Hepatocyte (in vitro differentiated cells): ENCODE measurements at regions not wholly inside any gene's neighbourhood (a gene's known extent, or its start where the extent isn't known, plus 50 kb on each side); places are given as distances from the start of the nearest gene placed in this dataset. TPM values are rescaled to one million over a fixed set of nuclear protein-coding genes. Genes with fewer than 3 reads are reported as not detected.

Experiments
- DNase-seq: peaks from one replicate; pipeline ENCODE4 v3.0.0-alpha.2; 2016; ENCODE audit warnings: low spot score
- H2AFZ ChIP-seq: fragments of 200-600 bp; sonication (generic); 2 replicates; pipeline ENCODE4 v1.6.0; 2016; ENCODE audit warnings: antibody characterized with exemption, mild to moderate bottlenecking
- H3K27ac ChIP-seq: fragments of 200-600 bp; sonication (generic); 2 replicates; pipeline ENCODE4 v1.5.1; 2016; ENCODE audit warnings: mild to moderate bottlenecking
- H3K27me3 ChIP-seq: fragments of 200-600 bp; sonication (generic); 2 replicates; pipeline ENCODE4 v1.6.1; 2016
- H3K36me3 ChIP-seq: fragments of 200-600 bp; sonication (generic); replicated peaks from 2 replicates; pipeline ENCODE4 v1.5.1; 2016; ENCODE audit warnings: low read depth; ENCODE audit not compliant: insufficient read depth
- H3K4me1 ChIP-seq: fragments of 200-600 bp; sonication (generic); 2 replicates; pipeline ENCODE4 v1.5.1; 2016; ENCODE audit warnings: mild to moderate bottlenecking, moderate library complexity; ENCODE audit not compliant: insufficient read depth
- H3K4me2 ChIP-seq: fragments of 200-600 bp; sonication (generic); 2 replicates; pipeline ENCODE4 v1.6.0; 2016
- H3K4me3 ChIP-seq: fragments of 200-600 bp; sonication (generic); 2 replicates; pipeline ENCODE4 v1.5.1; 2016; ENCODE audit warnings: mild to moderate bottlenecking
- H3K79me2 ChIP-seq: fragments of 200-600 bp; sonication (generic); 2 replicates; pipeline ENCODE4 v1.6.0; 2017; ENCODE audit warnings: mild to moderate bottlenecking
- H3K9me2 ChIP-seq: fragments of 200-600 bp; sonication (generic); replicated peaks from 2 replicates; pipeline ENCODE4 v1.6.0; 2017; ENCODE audit warnings: mild to moderate bottlenecking; ENCODE audit not compliant: insufficient read depth
- H3K9me3 ChIP-seq: fragments of 200-600 bp; sonication (generic); 2 replicates; pipeline ENCODE4 v1.5.1; 2016; ENCODE audit warnings: low read depth, mild to moderate bottlenecking
- H4K20me1 ChIP-seq: fragments of 200-600 bp; sonication (generic); 2 replicates; pipeline ENCODE4 v1.6.0; 2016; ENCODE audit warnings: mild to moderate bottlenecking; ENCODE audit not compliant: insufficient read depth, poor library complexity, severe bottlenecking
- EZH2 ChIP-seq: fragments of 200-600 bp; sonication (generic); IDR thresholded peaks from 2 replicates; pipeline ENCODE4 v1.6.1; 2016; ENCODE audit warnings: antibody characterized with exemption, mild to moderate bottlenecking, borderline replicate concordance
- EZH2phosphoT487 ChIP-seq: fragments of 200-600 bp; sonication (generic); IDR thresholded peaks from one replicate; pipeline ENCODE4 v1.6.1; 2018; ENCODE audit warnings: antibody characterized with exemption, mild to moderate bottlenecking, low read depth, moderate library complexity; ENCODE audit not compliant: unreplicated experiment, severe bottlenecking
- WGBS: methylation state at CpG from one replicate; pipeline ENCODE4 v1.1.6; 2016; ENCODE audit warnings: low lambda C conversion rate; ENCODE audit errors: missing lambda C conversion rate; 5-methylcytosine and 5-hydroxymethylcytosine counted together
- small RNA-seq: library from RNA; depleted of rRNA; stranded (forward); fragments of <200 nt; gene quantifications from one replicate; pipeline ENCODE3, GENCODE V24; 2014
- TF ChIP-seq, protein P1 (sequence below): fragments of 200-600 bp; sonication (generic); IDR thresholded peaks from 2 replicates; pipeline ENCODE4 v1.5.1; 2016; ENCODE audit warnings: antibody characterized with exemption, mild to moderate bottlenecking; ENCODE audit not compliant: poor library complexity

DNA sequence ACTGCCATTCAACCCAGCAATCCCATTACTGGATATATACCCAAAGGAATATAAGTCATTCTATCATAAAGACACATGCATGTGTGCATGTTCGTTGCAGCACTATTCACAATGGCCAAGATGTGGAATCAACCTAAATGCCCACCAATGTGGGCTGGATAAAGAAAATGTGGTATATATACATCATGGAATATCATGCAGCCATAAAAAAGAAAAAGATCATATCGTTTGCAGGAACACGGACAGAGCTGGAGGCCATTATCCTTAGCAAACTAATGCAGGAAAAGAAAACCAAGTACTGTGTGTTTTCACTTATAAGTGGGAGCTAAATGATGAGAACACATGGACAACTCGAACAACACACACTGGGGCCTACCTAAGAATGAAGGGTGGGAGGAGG is 123.7 kb downstream of the CDC7 start:
- Histone ChIP-seq H3K36me3 (no peaks in the 10 kb centered on the region), H3K27ac (no peak overlapping the region), H3K4me3 (no peak overlapping the region), H3K9me3 (no peaks in the 10 kb centered on the region), H3K4me2 (no peak overlapping the region), H3K9me2 (no peaks in the 10 kb centered on the region), H3K79me2 (no peaks in the 10 kb centered on the region), H3K4me1 (no peaks in the 10 kb centered on the region), H3K27me3 (no peaks in the 10 kb centered on the region), H2AFZ (no peak overlapping the region), H4K20me1 (no peaks in the 10 kb centered on the region)
- TF ChIP-seq EZH2phosphoT487 (no peak), EZH2 (no peak)
- TF ChIP-seq, protein P1, sequence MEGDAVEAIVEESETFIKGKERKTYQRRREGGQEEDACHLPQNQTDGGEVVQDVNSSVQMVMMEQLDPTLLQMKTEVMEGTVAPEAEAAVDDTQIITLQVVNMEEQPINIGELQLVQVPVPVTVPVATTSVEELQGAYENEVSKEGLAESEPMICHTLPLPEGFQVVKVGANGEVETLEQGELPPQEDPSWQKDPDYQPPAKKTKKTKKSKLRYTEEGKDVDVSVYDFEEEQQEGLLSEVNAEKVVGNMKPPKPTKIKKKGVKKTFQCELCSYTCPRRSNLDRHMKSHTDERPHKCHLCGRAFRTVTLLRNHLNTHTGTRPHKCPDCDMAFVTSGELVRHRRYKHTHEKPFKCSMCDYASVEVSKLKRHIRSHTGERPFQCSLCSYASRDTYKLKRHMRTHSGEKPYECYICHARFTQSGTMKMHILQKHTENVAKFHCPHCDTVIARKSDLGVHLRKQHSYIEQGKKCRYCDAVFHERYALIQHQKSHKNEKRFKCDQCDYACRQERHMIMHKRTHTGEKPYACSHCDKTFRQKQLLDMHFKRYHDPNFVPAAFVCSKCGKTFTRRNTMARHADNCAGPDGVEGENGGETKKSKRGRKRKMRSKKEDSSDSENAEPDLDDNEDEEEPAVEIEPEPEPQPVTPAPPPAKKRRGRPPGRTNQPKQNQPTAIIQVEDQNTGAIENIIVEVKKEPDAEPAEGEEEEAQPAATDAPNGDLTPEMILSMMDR = no peak
- 96% methylated on average over 4 of the region's 4 CpGs for WGBS
- DNase-seq = no peak

Small RNAs in the stretch of these regions (small RNA-seq; reads per million reads assigned to genes)
- not detected for gene AL714022.1
